GM12892 (cell line): ENCODE measurements at regions not wholly inside any gene's neighbourhood (a gene's known extent, or its start where the extent isn't known, plus 50 kb on each side); places are given as distances from the start of the nearest gene placed in this dataset.

Source experiments
- POLR2A ChIP-seq: IDR thresholded peaks from 2 replicates; pipeline ENCODE4 v1.6.1; 2011; ENCODE audit warnings: low read depth, low read length, control low read depth
- POLR2AphosphoS5 ChIP-seq: IDR thresholded peaks from 2 replicates; pipeline ENCODE4 v1.6.1; 2011; ENCODE audit warnings: low read depth, low read length, control low read depth
- TAF1 ChIP-seq: IDR thresholded peaks from 2 replicates; pipeline ENCODE4 v1.6.1; 2011; ENCODE audit warnings: low read depth, mild to moderate bottlenecking, control low read depth, low read length, borderline replicate concordance

DNA sequence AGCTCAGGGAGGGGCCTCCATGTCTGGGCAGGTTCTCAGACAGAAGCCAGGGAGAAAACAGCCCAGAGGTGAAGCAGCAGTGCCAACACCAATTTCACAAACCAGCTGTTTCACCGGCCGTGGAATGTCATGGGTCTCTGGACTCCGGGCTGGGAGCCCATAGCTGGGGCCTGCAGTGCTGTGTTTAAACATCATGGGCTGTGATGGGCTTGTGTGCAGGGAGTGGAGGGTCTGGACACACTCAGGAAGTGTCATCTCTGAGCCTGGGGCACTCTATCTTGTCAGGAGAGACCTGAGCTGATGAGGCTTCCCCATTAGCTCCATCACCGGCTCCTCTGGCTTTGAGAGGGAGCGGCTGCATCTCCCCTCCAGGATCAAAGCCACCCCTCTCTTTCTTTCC is 173.6 kb upstream of the IGSF21 start:
- TF ChIP-seq POLR2A (no peak), POLR2AphosphoS5 (no peak), TAF1 (no peak)
